HG02943 (cell line): ENCODE measurements at regions not wholly inside any gene's neighbourhood (a gene's known extent, or its start where the extent isn't known, plus 50 kb on each side); places are given as distances from the start of the nearest gene placed in this dataset.

Experiments
- ATAC-seq: cut with Tn5 transposase; IDR thresholded peaks from one replicate; pipeline ENCODE4 v1.9.1; 2021; ENCODE audit warnings: mild to moderate bottlenecking, low read depth, moderate library complexity; ENCODE audit not compliant: unreplicated experiment

GRCh38 chr7:156198277-156198676 is 386.0 kb upstream of the SHH start:
- ATAC-seq: no peak

GRCh38 chr7:156196649-156197048 is 384.4 kb upstream of the SHH start:
- no peak for ATAC-seq

GRCh38 chr7:156195276-156195675 is 383.0 kb upstream of the SHH start:
- no peak for ATAC-seq

- ATAC-seq: no peak
Measured at GRCh38 chr7:156194813-156195212, 382.6 kb upstream of the SHH start.

- no peak for ATAC-seq
Measured at GRCh38 chr7:156192921-156193320, 380.7 kb upstream of the SHH start.

GRCh38 chr7:156191090-156191489 is 378.8 kb upstream of the SHH start:
- no peak for ATAC-seq

- ATAC-seq: no peak
Measured at GRCh38 chr7:156185076-156185475, 372.8 kb upstream of the SHH start.

GRCh38 chr7:156184164-156184563 is 371.9 kb upstream of the SHH start:
- ATAC-seq: no peak

GRCh38 chr7:156180451-156181229 is 368.4 kb upstream of the SHH start:
- no peak for ATAC-seq

- ATAC-seq: no peak
Measured at GRCh38 chr7:156179872-156180390, 367.7 kb upstream of the SHH start.

- no peak for ATAC-seq
Measured at GRCh38 chr7:156178857-156179256, 366.6 kb upstream of the SHH start.

GRCh38 chr7:156178214-156178613 is 366.0 kb upstream of the SHH start:
- ATAC-seq: no peak

GRCh38 chr7:156177422-156178055 is 365.3 kb upstream of the SHH start:
- no peak for ATAC-seq

- ATAC-seq: no peak
Measured at GRCh38 chr7:156176039-156176438, 363.8 kb upstream of the SHH start.

GRCh38 chr7:156175003-156175402 is 362.7 kb upstream of the SHH start:
- no peak for ATAC-seq

- ATAC-seq: no peak
Measured at GRCh38 chr7:156174428-156174827, 362.2 kb upstream of the SHH start.

GRCh38 chr7:156173748-156174353 is 361.6 kb upstream of the SHH start:
- ATAC-seq: no peak

GRCh38 chr7:156173346-156173745 is 361.1 kb upstream of the SHH start:
- ATAC-seq: no peak

- ATAC-seq: no peak
Measured at GRCh38 chr7:156172638-156173037, 360.4 kb upstream of the SHH start.

- ATAC-seq: no peak
Measured at GRCh38 chr7:156169474-156170370, 357.5 kb upstream of the SHH start.

GRCh38 chr7:156168434-156168833 is 356.2 kb upstream of the SHH start:
- ATAC-seq: no peak
